ENCODE measurements at regions not wholly inside any gene's neighbourhood (a gene's known extent, or its start where the extent isn't known, plus 50 kb on each side); places are given as distances from the start of the nearest gene placed in this dataset.

- TF ChIP-seq CTCF (IDR thresholded peaks at IDR 0.05 in 2 of 3, conservative IDR thresholded peaks at IDR 0.05 in 1 of 3; ENCODE audit: borderline replicate concordance in 1 of 3, insufficient read depth in 1 of 3, low read depth in 2 of 3, low read length in 2 of 3) (no peak), CEBPB (IDR thresholded peaks at IDR 0.05; ENCODE audit: low read depth) (no peak), POLR2A (IDR thresholded peaks at IDR 0.05; ENCODE audit: borderline replicate concordance, extremely low read depth, insufficient read depth, insufficient read length) (no peak), SIN3A (IDR thresholded peaks at IDR 0.05; ENCODE audit: low read depth) (no peak), REST (IDR thresholded peaks at IDR 0.05; ENCODE audit: low read depth) (no peak)
These were observed 740.0 kb upstream of the TBX3 start for GRCh38 chr12:115424003-115424402.

Measured in HCT116 (cell line).